ENCODE measurements at regions not wholly inside any gene's neighbourhood (a gene's known extent, or its start where the extent isn't known, plus 50 kb on each side); places are given as distances from the start of the nearest gene placed in this dataset.

- TF ChIP-seq CTCF (IDR thresholded peaks at IDR 0.05) (no peak), POLR2A (IDR thresholded peaks at IDR 0.05) (no peak), EP300 (IDR thresholded peaks at IDR 0.05) (no peak), POLR2AphosphoS5 (IDR thresholded peaks at IDR 0.05) (no peak)
These were observed 291.8 kb downstream of the EDEM1 start for GRCh38 chr3:5479229-5479799.
